Hepatocyte (in vitro differentiated cells): ENCODE measurements at regions not wholly inside any gene's neighbourhood (a gene's known extent, or its start where the extent isn't known, plus 50 kb on each side); places are given as distances from the start of the nearest gene placed in this dataset.

Experiments
- DNase-seq: peaks from one replicate; pipeline ENCODE4 v3.0.0-alpha.2; 2016; ENCODE audit warnings: low spot score
- H2AFZ ChIP-seq: fragments of 200-600 bp; sonication (generic); 2 replicates; pipeline ENCODE4 v1.6.0; 2016; ENCODE audit warnings: antibody characterized with exemption, mild to moderate bottlenecking
- H3K27ac ChIP-seq: fragments of 200-600 bp; sonication (generic); 2 replicates; pipeline ENCODE4 v1.5.1; 2016; ENCODE audit warnings: mild to moderate bottlenecking
- H3K27me3 ChIP-seq: fragments of 200-600 bp; sonication (generic); 2 replicates; pipeline ENCODE4 v1.6.1; 2016
- H3K36me3 ChIP-seq: fragments of 200-600 bp; sonication (generic); replicated peaks from 2 replicates; pipeline ENCODE4 v1.5.1; 2016; ENCODE audit warnings: low read depth; ENCODE audit not compliant: insufficient read depth
- H3K4me1 ChIP-seq: fragments of 200-600 bp; sonication (generic); 2 replicates; pipeline ENCODE4 v1.5.1; 2016; ENCODE audit warnings: mild to moderate bottlenecking, moderate library complexity; ENCODE audit not compliant: insufficient read depth
- H3K4me2 ChIP-seq: fragments of 200-600 bp; sonication (generic); 2 replicates; pipeline ENCODE4 v1.6.0; 2016
- H3K4me3 ChIP-seq: fragments of 200-600 bp; sonication (generic); 2 replicates; pipeline ENCODE4 v1.5.1; 2016; ENCODE audit warnings: mild to moderate bottlenecking
- H3K79me2 ChIP-seq: fragments of 200-600 bp; sonication (generic); 2 replicates; pipeline ENCODE4 v1.6.0; 2017; ENCODE audit warnings: mild to moderate bottlenecking
- H3K9me2 ChIP-seq: fragments of 200-600 bp; sonication (generic); replicated peaks from 2 replicates; pipeline ENCODE4 v1.6.0; 2017; ENCODE audit warnings: mild to moderate bottlenecking; ENCODE audit not compliant: insufficient read depth
- H3K9me3 ChIP-seq: fragments of 200-600 bp; sonication (generic); 2 replicates; pipeline ENCODE4 v1.5.1; 2016; ENCODE audit warnings: low read depth, mild to moderate bottlenecking
- H4K20me1 ChIP-seq: fragments of 200-600 bp; sonication (generic); 2 replicates; pipeline ENCODE4 v1.6.0; 2016; ENCODE audit warnings: mild to moderate bottlenecking; ENCODE audit not compliant: insufficient read depth, poor library complexity, severe bottlenecking
- EZH2 ChIP-seq: fragments of 200-600 bp; sonication (generic); IDR thresholded peaks from 2 replicates; pipeline ENCODE4 v1.6.1; 2016; ENCODE audit warnings: antibody characterized with exemption, mild to moderate bottlenecking, borderline replicate concordance
- EZH2phosphoT487 ChIP-seq: fragments of 200-600 bp; sonication (generic); IDR thresholded peaks from one replicate; pipeline ENCODE4 v1.6.1; 2018; ENCODE audit warnings: antibody characterized with exemption, mild to moderate bottlenecking, low read depth, moderate library complexity; ENCODE audit not compliant: unreplicated experiment, severe bottlenecking
- WGBS: methylation state at CpG from one replicate; pipeline ENCODE4 v1.1.6; 2016; ENCODE audit warnings: low lambda C conversion rate; ENCODE audit errors: missing lambda C conversion rate; 5-methylcytosine and 5-hydroxymethylcytosine counted together
- TF ChIP-seq, protein P1 (sequence below): fragments of 200-600 bp; sonication (generic); IDR thresholded peaks from 2 replicates; pipeline ENCODE4 v1.5.1; 2016; ENCODE audit warnings: antibody characterized with exemption, mild to moderate bottlenecking; ENCODE audit not compliant: poor library complexity

DNA sequence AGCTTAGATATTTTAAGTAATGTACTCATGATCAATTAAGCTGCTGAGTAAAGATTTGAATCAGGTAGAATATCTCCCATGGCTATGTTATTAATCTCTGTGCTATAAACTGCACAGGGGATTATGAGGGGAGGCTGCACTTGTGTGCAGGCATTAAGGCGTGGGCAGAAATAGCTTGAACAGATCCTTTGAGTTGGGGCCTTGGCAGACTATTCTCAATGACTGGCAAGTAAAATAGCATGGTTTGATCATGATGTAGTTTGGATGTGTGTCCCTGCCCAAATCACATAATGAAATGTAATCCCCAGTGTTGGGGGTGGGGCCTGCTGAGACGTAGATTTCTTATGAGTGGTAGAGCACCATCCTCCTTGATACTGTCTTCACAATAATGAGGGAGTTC, 220.3 kb downstream of the PLPP3 start:
- Histone ChIP-seq H3K4me3 (no peak overlapping the region), H3K4me2 (no peak overlapping the region), H3K9me3 (no peaks in the 10 kb centered on the region), H3K27ac (no peak overlapping the region), H2AFZ (no peak overlapping the region), H3K79me2 (no peaks in the 10 kb centered on the region), H3K27me3 (no peaks in the 10 kb centered on the region), H3K36me3 (no peaks in the 10 kb centered on the region), H3K9me2 (no peaks in the 10 kb centered on the region), H4K20me1 (no peaks in the 10 kb centered on the region), H3K4me1 (peaks cover 7% of the 10 kb centered on the region)
- WGBS: 94% methylated on average over 2 of the region's 2 CpGs
- DNase-seq: no peak
- TF ChIP-seq, protein P1, sequence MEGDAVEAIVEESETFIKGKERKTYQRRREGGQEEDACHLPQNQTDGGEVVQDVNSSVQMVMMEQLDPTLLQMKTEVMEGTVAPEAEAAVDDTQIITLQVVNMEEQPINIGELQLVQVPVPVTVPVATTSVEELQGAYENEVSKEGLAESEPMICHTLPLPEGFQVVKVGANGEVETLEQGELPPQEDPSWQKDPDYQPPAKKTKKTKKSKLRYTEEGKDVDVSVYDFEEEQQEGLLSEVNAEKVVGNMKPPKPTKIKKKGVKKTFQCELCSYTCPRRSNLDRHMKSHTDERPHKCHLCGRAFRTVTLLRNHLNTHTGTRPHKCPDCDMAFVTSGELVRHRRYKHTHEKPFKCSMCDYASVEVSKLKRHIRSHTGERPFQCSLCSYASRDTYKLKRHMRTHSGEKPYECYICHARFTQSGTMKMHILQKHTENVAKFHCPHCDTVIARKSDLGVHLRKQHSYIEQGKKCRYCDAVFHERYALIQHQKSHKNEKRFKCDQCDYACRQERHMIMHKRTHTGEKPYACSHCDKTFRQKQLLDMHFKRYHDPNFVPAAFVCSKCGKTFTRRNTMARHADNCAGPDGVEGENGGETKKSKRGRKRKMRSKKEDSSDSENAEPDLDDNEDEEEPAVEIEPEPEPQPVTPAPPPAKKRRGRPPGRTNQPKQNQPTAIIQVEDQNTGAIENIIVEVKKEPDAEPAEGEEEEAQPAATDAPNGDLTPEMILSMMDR: no peak
- TF ChIP-seq EZH2phosphoT487 (no peak), EZH2 (no peak)

DNA sequence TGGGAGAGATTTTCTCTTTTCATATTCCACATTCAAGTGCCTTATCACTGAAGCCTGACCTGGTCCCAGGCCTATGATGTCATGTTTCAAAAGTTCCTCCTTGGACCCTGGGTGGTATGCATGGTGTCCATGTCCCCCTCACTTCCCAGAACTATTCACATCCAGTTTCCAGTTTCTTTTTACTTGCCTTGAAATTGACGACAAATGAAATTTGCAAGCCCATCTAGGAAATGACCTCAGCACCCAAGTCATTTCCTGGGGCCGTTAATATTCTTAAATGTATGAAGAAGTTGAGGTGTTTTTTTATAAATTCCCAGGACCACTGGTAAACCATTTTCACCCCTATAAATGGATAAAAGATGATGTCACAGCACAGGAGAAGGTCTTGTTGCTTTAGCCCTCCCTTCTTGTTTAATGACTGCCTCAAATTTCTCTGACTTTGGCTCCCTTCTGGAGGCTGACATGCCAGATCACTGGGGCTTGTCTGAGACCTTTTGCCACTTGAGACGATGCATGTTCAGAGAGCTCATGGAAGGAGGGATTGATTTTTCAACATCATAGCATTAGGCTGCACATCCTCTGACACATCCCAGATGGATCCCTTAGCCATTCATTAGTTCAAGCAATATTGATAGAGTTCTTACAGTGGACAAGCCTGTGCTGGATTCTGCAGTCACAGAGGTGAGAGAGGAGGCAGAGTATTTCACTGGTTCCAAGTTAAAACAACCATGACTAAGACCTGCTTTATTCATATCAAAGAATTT, 221.3 kb downstream of the PLPP3 start:
- Histone ChIP-seq H4K20me1 (no peaks in the 10 kb centered on the region), H3K9me3 (no peaks in the 10 kb centered on the region), H3K4me1 (peaks cover 7% of the 10 kb centered on the region), H3K79me2 (no peaks in the 10 kb centered on the region), H3K27ac (no peak overlapping the region), H2AFZ (no peak overlapping the region), H3K4me2 (no peak overlapping the region), H3K4me3 (no peak overlapping the region), H3K9me2 (no peaks in the 10 kb centered on the region), H3K36me3 (no peaks in the 10 kb centered on the region), H3K27me3 (no peaks in the 10 kb centered on the region)
- TF ChIP-seq, protein P1: no peak
- TF ChIP-seq EZH2 (no peak), EZH2phosphoT487 (no peak)
- 51% methylated on average over 3 of the region's 3 CpGs for WGBS
- DNase-seq: no peak

DNA sequence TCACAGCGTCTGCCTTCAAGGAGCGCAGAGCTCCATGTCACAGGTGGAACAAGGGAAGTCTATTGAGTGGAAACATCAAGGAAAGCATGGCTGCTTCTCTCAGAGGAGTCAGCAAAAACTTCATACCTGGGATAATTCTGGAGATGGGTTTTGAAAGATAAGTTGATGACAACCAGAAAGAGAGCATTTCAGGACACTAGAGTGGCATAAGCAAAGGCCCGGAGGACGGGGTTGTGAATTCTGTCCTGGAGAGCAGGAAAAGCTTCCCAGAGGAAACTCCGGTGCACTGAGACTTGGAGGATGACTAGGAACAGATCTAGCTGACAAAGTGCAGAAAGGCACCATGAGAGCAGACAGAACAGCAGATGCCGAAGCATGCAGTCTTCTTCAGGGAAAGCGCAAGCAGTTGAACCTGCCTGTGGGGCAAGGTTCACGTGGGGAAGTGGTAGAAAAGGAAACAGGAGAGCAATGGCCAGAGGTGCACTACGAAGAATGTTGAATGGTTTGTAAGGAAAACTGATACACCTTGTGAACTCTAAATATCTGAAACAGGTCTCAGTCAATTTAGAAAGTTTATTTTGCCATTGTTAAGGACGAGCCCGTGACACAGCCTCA, 222.9 kb downstream of the PLPP3 start:
- no peak overlapping the region for H3K4me3 ChIP-seq
- H3K79me2 ChIP-seq: no peaks in the 10 kb centered on the region

More for the DNA sequence above, 222.9 kb downstream of the PLPP3 start:
- Histone ChIP-seq H3K4me1 (peaks cover 7% of the 10 kb centered on the region), H3K9me2 (no peaks in the 10 kb centered on the region), H4K20me1 (no peaks in the 10 kb centered on the region), H3K36me3 (no peaks in the 10 kb centered on the region), H3K27ac (no peak overlapping the region), H3K4me2 (no peak overlapping the region), H2AFZ (no peak overlapping the region), H3K27me3 (no peaks in the 10 kb centered on the region), H3K9me3 (no peaks in the 10 kb centered on the region)
- WGBS: 78% methylated on average over 11 of the region's 11 CpGs
- no peak for DNase-seq
- TF ChIP-seq, protein P1: no peak
- no peak for TF ChIP-seq EZH2
